ENCODE measurements at regions not wholly inside any gene's neighbourhood (a gene's known extent, or its start where the extent isn't known, plus 50 kb on each side); places are given as distances from the start of the nearest gene placed in this dataset.

DNA sequence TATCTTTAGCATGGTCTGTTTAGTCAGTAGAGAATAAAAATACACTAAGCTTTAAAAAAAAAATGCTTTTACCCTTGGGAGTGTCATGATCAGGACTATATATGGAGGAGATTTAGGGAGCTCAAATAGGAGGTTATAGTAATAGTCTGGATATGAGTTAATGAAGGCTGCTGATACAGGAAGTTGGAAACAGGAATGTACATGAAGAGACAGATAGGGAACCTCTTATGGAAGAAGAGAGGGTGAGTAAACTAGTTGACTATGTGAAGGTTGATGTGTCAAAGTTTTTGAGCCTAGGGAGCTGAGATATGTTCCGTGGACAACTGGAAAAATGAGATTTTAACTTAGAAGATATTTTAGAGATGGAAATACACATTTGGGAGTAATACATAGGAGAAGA is 472.0 kb upstream of the FZD8 start (continued):
- TF ChIP-seq, protein P1, sequence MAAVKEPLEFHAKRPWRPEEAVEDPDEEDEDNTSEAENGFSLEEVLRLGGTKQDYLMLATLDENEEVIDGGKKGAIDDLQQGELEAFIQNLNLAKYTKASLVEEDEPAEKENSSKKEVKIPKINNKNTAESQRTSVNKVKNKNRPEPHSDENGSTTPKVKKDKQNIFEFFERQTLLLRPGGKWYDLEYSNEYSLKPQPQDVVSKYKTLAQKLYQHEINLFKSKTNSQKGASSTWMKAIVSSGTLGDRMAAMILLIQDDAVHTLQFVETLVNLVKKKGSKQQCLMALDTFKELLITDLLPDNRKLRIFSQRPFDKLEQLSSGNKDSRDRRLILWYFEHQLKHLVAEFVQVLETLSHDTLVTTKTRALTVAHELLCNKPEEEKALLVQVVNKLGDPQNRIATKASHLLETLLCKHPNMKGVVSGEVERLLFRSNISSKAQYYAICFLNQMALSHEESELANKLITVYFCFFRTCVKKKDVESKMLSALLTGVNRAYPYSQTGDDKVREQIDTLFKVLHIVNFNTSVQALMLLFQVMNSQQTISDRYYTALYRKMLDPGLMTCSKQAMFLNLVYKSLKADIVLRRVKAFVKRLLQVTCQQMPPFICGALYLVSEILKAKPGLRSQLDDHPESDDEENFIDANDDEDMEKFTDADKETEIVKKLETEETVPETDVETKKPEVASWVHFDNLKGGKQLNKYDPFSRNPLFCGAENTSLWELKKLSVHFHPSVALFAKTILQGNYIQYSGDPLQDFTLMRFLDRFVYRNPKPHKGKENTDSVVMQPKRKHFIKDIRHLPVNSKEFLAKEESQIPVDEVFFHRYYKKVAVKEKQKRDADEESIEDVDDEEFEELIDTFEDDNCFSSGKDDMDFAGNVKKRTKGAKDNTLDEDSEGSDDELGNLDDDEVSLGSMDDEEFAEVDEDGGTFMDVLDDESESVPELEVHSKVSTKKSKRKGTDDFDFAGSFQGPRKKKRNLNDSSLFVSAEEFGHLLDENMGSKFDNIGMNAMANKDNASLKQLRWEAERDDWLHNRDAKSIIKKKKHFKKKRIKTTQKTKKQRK (IDR thresholded peaks at IDR 0.05; ENCODE audit: low read depth, low read length) = no peak
- TF ChIP-seq SRF (IDR thresholded peaks at IDR 0.05; ENCODE audit: low read depth in 2 of 2, low read length in 2 of 2) = no peak

DNA sequence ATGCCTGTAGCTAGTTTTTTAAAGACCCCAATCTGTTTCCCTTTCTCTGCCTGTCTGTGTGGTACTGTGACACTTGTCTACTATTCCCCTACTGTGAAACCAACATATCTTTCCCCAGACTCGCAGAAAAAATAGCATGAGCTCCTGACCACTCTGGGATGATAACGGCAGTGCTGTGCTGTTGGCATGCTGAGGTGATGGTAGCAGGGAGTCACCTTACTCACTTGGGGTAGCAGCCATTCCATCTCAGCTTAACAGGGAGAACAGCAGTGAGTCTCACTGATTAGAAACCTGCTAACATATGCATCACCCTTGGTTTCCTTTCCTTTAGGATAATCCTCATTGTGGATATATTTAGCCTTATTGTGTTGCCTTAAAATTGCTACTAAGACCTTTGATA is 469.6 kb upstream of the FZD8 start:
- no peak for DNase-seq (ENCODE audit: low read depth, low spot score)
- SMC1A ChIA-PET (ENCODE audit: uncharacterized antibody, unreplicated experiment) = interaction anchor here (1.3 kb wide), 1 partner anchor 10 kb away, joined by 4 read pairs; no protein-coding TSS in a partner anchor
- H4K20me1 ChIP-seq (ENCODE audit: control insufficient read depth, insufficient read depth) = no peaks in the 10 kb centered on the region
- H3K9ac ChIP-seq (ENCODE audit: control insufficient read depth, insufficient read depth, low read length) = no peak overlapping the region
- no peaks in the 10 kb centered on the region for H3K9me3 ChIP-seq (replicated peaks; ENCODE audit: control insufficient read depth, insufficient read depth, low read length)
- H3K4me1 ChIP-seq (ENCODE audit: control insufficient read depth, insufficient read depth, low read length) = no peaks in the 10 kb centered on the region
- 20% methylated on average over 2 of the region's 2 CpGs for WGBS (ENCODE audit: insufficient coverage, insufficient replicate concordance, low lambda C conversion rate, missing lambda C conversion rate)
- H3K27ac ChIP-seq (ENCODE audit: control insufficient read depth, insufficient read depth) = no peak overlapping the region
- no peaks in the 10 kb centered on the region for H3K27me3 ChIP-seq (replicated peaks in 1 of 2; ENCODE audit: control insufficient read depth in 2 of 2, insufficient read depth in 2 of 2, low read length in 1 of 2)
- no peak for FAIRE-seq
- no peak for ATAC-seq
- no peak overlapping the region for H2AFZ ChIP-seq (ENCODE audit: control insufficient read depth, low read depth, low read length)
- no peaks in the 10 kb centered on the region for H3K36me3 ChIP-seq (ENCODE audit: control insufficient read depth in 2 of 2, insufficient read depth in 2 of 2, low read length in 1 of 2)
- H3K4me2 ChIP-seq (ENCODE audit: control insufficient read depth, insufficient read depth) = no peak overlapping the region
- CTCF ChIA-PET = interaction anchor here (1.8 kb wide), 1 partner anchor 9 kb away, joined by 4 read pairs; no protein-coding TSS in a partner anchor
- intact Hi-C loops (cut with micrococcal nuclease; ENCODE audit: unreplicated experiment) = no loop called here
- RAD21 ChIA-PET (ENCODE audit: unreplicated experiment) = no interaction called here
- H3K79me2 ChIP-seq (ENCODE audit: control insufficient read depth, insufficient read depth, low read length) = no peaks in the 10 kb centered on the region
- POLR2A ChIA-PET = no interaction called here
- in situ Hi-C loops (cut with MboI) = no loop called here
- no peak overlapping the region for H3K4me3 ChIP-seq
- no TSS peak for BruUV-seq (replicated peaks)
- TF ChIP-seq TBL1XR1 (IDR thresholded peaks at IDR 0.05; ENCODE audit: low read depth, low read length) = no peak
- TF ChIP-seq, protein P2, sequence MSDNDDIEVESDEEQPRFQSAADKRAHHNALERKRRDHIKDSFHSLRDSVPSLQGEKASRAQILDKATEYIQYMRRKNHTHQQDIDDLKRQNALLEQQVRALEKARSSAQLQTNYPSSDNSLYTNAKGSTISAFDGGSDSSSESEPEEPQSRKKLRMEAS (IDR thresholded peaks at IDR 0.05; ENCODE audit: low read depth, low read length) = no peak
- TF ChIP-seq, protein P3, sequence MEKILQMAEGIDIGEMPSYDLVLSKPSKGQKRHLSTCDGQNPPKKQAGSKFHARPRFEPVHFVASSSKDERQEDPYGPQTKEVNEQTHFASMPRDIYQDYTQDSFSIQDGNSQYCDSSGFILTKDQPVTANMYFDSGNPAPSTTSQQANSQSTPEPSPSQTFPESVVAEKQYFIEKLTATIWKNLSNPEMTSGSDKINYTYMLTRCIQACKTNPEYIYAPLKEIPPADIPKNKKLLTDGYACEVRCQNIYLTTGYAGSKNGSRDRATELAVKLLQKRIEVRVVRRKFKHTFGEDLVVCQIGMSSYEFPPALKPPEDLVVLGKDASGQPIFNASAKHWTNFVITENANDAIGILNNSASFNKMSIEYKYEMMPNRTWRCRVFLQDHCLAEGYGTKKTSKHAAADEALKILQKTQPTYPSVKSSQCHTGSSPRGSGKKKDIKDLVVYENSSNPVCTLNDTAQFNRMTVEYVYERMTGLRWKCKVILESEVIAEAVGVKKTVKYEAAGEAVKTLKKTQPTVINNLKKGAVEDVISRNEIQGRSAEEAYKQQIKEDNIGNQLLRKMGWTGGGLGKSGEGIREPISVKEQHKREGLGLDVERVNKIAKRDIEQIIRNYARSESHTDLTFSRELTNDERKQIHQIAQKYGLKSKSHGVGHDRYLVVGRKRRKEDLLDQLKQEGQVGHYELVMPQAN (conservative IDR thresholded peaks at IDR 0.05) = no peak
- no peak for TF ChIP-seq NFXL1 (IDR thresholded peaks at IDR 0.05; ENCODE audit: borderline replicate concordance)
- no peak for TF ChIP-seq ATF7 (IDR thresholded peaks at IDR 0.05; ENCODE audit: low read depth)
- TF ChIP-seq CBX3 (IDR thresholded peaks at IDR 0.05; ENCODE audit: borderline replicate concordance, low read depth) = no peak
- TF ChIP-seq, protein P4, sequence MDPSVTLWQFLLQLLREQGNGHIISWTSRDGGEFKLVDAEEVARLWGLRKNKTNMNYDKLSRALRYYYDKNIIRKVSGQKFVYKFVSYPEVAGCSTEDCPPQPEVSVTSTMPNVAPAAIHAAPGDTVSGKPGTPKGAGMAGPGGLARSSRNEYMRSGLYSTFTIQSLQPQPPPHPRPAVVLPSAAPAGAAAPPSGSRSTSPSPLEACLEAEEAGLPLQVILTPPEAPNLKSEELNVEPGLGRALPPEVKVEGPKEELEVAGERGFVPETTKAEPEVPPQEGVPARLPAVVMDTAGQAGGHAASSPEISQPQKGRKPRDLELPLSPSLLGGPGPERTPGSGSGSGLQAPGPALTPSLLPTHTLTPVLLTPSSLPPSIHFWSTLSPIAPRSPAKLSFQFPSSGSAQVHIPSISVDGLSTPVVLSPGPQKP (IDR thresholded peaks at IDR 0.05; ENCODE audit: low read depth, low read length) = no peak
- TF ChIP-seq, protein P5, sequence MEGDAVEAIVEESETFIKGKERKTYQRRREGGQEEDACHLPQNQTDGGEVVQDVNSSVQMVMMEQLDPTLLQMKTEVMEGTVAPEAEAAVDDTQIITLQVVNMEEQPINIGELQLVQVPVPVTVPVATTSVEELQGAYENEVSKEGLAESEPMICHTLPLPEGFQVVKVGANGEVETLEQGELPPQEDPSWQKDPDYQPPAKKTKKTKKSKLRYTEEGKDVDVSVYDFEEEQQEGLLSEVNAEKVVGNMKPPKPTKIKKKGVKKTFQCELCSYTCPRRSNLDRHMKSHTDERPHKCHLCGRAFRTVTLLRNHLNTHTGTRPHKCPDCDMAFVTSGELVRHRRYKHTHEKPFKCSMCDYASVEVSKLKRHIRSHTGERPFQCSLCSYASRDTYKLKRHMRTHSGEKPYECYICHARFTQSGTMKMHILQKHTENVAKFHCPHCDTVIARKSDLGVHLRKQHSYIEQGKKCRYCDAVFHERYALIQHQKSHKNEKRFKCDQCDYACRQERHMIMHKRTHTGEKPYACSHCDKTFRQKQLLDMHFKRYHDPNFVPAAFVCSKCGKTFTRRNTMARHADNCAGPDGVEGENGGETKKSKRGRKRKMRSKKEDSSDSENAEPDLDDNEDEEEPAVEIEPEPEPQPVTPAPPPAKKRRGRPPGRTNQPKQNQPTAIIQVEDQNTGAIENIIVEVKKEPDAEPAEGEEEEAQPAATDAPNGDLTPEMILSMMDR (IDR thresholded peaks at IDR 0.05 in 2 of 3, conservative IDR thresholded peaks at IDR 0.05 in 1 of 3; ENCODE audit: control insufficient read depth in 2 of 3, extremely low read depth in 1 of 3, insufficient read depth in 1 of 3, low read depth in 3 of 3, low read length in 3 of 3) = no peak
- no peak for TF ChIP-seq TCF3 (IDR thresholded peaks at IDR 0.05; ENCODE audit: borderline replicate concordance, insufficient read depth, low read depth, low read length)
- TF ChIP-seq EZH2 (IDR thresholded peaks at IDR 0.05; ENCODE audit: borderline replicate concordance, control insufficient read depth, low read depth, low read length) = no peak
- TF ChIP-seq HDAC2 (IDR thresholded peaks at IDR 0.05) = no peak
- no peak for TF ChIP-seq EED (IDR thresholded peaks at IDR 0.05; ENCODE audit: low read depth)
- TF ChIP-seq FOS (IDR thresholded peaks at IDR 0.05; ENCODE audit: borderline replicate concordance, extremely low read depth, insufficient read length) = no peak
